T-helper 1 cell (primary cell): ENCODE measurements at regions not wholly inside any gene's neighbourhood (a gene's known extent, or its start where the extent isn't known, plus 50 kb on each side); places are given as distances from the start of the nearest gene placed in this dataset.
A peak's percentile ranks its signal among the peaks of the same experiment; 100 is the strongest.

ENCODE experiments used
- DNase-seq, 5 donors: peaks; one replicate each; pipeline ENCODE4 v3.0.0-alpha.2; 2012 to 2020

GRCh38 chr1:11373895-11374747, 101.1 kb downstream of the UBIAD1 start:
- peak in 1 of 5 donors; percentile 23 for DNase-seq

- no peak for DNase-seq
Measured at GRCh38 chr1:11374748-11375110, 101.7 kb downstream of the UBIAD1 start.

GRCh38 chr1:11377001-11377583, 101.9 kb upstream of the DISP3 start:
- no peak for DNase-seq

- DNase-seq: no peak
Measured at GRCh38 chr1:11377954-11378353, 101.0 kb upstream of the DISP3 start.

- DNase-seq: no peak
Measured at GRCh38 chr1:11379851-11380250, 99.1 kb upstream of the DISP3 start.

- DNase-seq: no peak
Measured at GRCh38 chr1:11380500-11380899, 98.5 kb upstream of the DISP3 start.

- DNase-seq: no peak
Measured at GRCh38 chr1:11383553-11384169, 95.3 kb upstream of the DISP3 start.

- DNase-seq: peak in 1 of 5 donors; percentile 54
Measured at GRCh38 chr1:11384170-11384554, 94.8 kb upstream of the DISP3 start.

- no peak for DNase-seq
Measured at GRCh38 chr1:11387829-11388228, 91.1 kb upstream of the DISP3 start.

GRCh38 chr1:11388617-11389016, 90.3 kb upstream of the DISP3 start:
- DNase-seq: no peak

GRCh38 chr1:11391327-11391726, 87.6 kb upstream of the DISP3 start:
- DNase-seq: no peak

GRCh38 chr1:11391886-11392285, 87.1 kb upstream of the DISP3 start:
- no peak for DNase-seq

GRCh38 chr1:11394592-11395245, 84.2 kb upstream of the DISP3 start:
- DNase-seq: no peak

- no peak for DNase-seq
Measured at GRCh38 chr1:11395616-11396015, 83.3 kb upstream of the DISP3 start.

GRCh38 chr1:11397151-11397901, 81.6 kb upstream of the DISP3 start:
- DNase-seq: no peak

- no peak for DNase-seq
Measured at GRCh38 chr1:11399250-11399649, 79.7 kb upstream of the DISP3 start.

GRCh38 chr1:11400155-11400554, 78.8 kb upstream of the DISP3 start:
- no peak for DNase-seq

GRCh38 chr1:11400567-11400966, 78.4 kb upstream of the DISP3 start:
- DNase-seq: no peak

GRCh38 chr1:11406845-11407244, 72.1 kb upstream of the DISP3 start:
- DNase-seq: no peak

GRCh38 chr1:11407301-11407994, 71.5 kb upstream of the DISP3 start:
- DNase-seq: peak in 1 of 5 donors; percentile 86

GRCh38 chr1:11412141-11412540, 66.8 kb upstream of the DISP3 start:
- no peak for DNase-seq

GRCh38 chr1:11413986-11414391, 65.0 kb upstream of the DISP3 start:
- no peak for DNase-seq
